WTC11 (cell line): ENCODE measurements at regions not wholly inside any gene's neighbourhood (a gene's known extent, or its start where the extent isn't known, plus 50 kb on each side); places are given as distances from the start of the nearest gene placed in this dataset.

Experiments used
- ATAC-seq: fragments of 200-7000 bp; cut with Tn5 transposase; 2 replicates; pipeline ENCODE4 v1.10.0; 2021; ENCODE audit warnings: mild to moderate bottlenecking, moderate library complexity
- CTCF ChIA-PET: fragments of 300-600 bp; sonication (Branson Sonifier 250); formaldehyde crosslinking; loops from one replicate; lab custom pipeline; 2021; ENCODE audit warnings: antibody characterized with exemption; lab: Charles Lee
- POLR2A ChIA-PET: fragments of 350-600 bp; sonication (Branson Sonifier 250); formaldehyde crosslinking; loops from one replicate; lab custom pipeline; 2021; ENCODE audit warnings: antibody characterized with exemption; lab: Charles Lee
- DNase-seq: peaks from one replicate; pipeline ENCODE4 v3.0.0; 2021; ENCODE audit warnings: low spot score
- H3K27ac Mint-ChIP-seq: 2 replicates; pipeline ENCODE4 v1.8.0; 2021; ENCODE audit warnings: mixed read lengths
- H3K27me3 Mint-ChIP-seq: 2 replicates; pipeline ENCODE4 v1.8.0; 2021; ENCODE audit warnings: low read depth, mild to moderate bottlenecking, moderate library complexity, mixed read lengths
- H3K36me3 Mint-ChIP-seq: 2 replicates; pipeline ENCODE4 v1.8.0; 2021; ENCODE audit warnings: mixed read lengths
- H3K4me1 Mint-ChIP-seq: 2 replicates; pipeline ENCODE4 v1.8.0; 2022; ENCODE audit warnings: mixed read lengths
- H3K4me3 Mint-ChIP-seq: 2 replicates; pipeline ENCODE4 v1.8.0; 2021; ENCODE audit warnings: mild to moderate bottlenecking, moderate library complexity, mixed read lengths
- H3K9me3 Mint-ChIP-seq: 2 replicates; pipeline ENCODE4 v1.8.0; 2021; ENCODE audit warnings: mixed read lengths
- ESRRA ChIP-seq: sonication (generic); formaldehyde crosslinking; IDR thresholded peaks from 2 replicates; pipeline ENCODE4 v1.8.1; 2022; ENCODE audit warnings: mild to moderate bottlenecking, missing genetic modification reagents, borderline replicate concordance
- FOXP1 ChIP-seq: sonication (generic); formaldehyde crosslinking; IDR thresholded peaks from 2 replicates; pipeline ENCODE4 v1.8.0; 2022; ENCODE audit warnings: missing genetic modification reagents, mild to moderate bottlenecking, moderate library complexity, borderline replicate concordance
- GABPB1 ChIP-seq: sonication (generic); formaldehyde crosslinking; IDR thresholded peaks from 2 replicates; pipeline ENCODE4 v1.8.1; 2023; ENCODE audit warnings: mild to moderate bottlenecking, missing genetic modification reagents
- IRF1 ChIP-seq: sonication (generic); formaldehyde crosslinking; IDR thresholded peaks from 2 replicates; pipeline ENCODE4 v1.8.0; 2023; ENCODE audit warnings: missing genetic modification reagents
- IRF2 ChIP-seq: sonication (generic); formaldehyde crosslinking; IDR thresholded peaks from 2 replicates; pipeline ENCODE4 v1.8.0; 2022; ENCODE audit warnings: low read depth, missing genetic modification reagents, borderline replicate concordance
- JUN ChIP-seq: sonication (generic); formaldehyde crosslinking; IDR thresholded peaks from 2 replicates; pipeline ENCODE4 v1.8.0; 2023; ENCODE audit warnings: mild to moderate bottlenecking, missing genetic modification reagents
- KAT7 ChIP-seq: sonication (generic); formaldehyde crosslinking; IDR thresholded peaks from 2 replicates; pipeline ENCODE4 v1.8.1; 2023; ENCODE audit warnings: missing genetic modification reagents, mild to moderate bottlenecking, borderline replicate concordance
- NFATC4 ChIP-seq: fragments of 250-450 bp; sonication (Bioruptor Pico); IDR thresholded peaks from 2 replicates; pipeline ENCODE4 v1.9.0; 2021; ENCODE audit warnings: mild to moderate bottlenecking
- PRRX2 ChIP-seq: fragments of 250-450 bp; sonication (Bioruptor Pico); IDR thresholded peaks from 2 replicates; pipeline ENCODE4 v1.8.0; 2021; ENCODE audit warnings: mild to moderate bottlenecking
- TEAD1 ChIP-seq: sonication (generic); formaldehyde crosslinking; IDR thresholded peaks from 2 replicates; pipeline ENCODE4 v1.8.0; 2022; ENCODE audit warnings: mild to moderate bottlenecking, missing genetic modification reagents
- ZNF121 ChIP-seq: sonication (generic); formaldehyde crosslinking; IDR thresholded peaks from 2 replicates; pipeline ENCODE4 v1.8.0; 2023; ENCODE audit warnings: missing genetic modification reagents
- ZNF138 ChIP-seq: sonication (generic); formaldehyde crosslinking; conservative IDR thresholded peaks from 2 replicates; pipeline ENCODE4 v1.8.1; 2022; ENCODE audit warnings: mild to moderate bottlenecking, moderate library complexity, missing genetic modification reagents
- ZNF232 ChIP-seq: sonication (generic); formaldehyde crosslinking; IDR thresholded peaks from 2 replicates; pipeline ENCODE4 v1.8.0; 2022; ENCODE audit warnings: mild to moderate bottlenecking, missing genetic modification reagents
- ZNF281 ChIP-seq: sonication (generic); formaldehyde crosslinking; IDR thresholded peaks from 2 replicates; pipeline ENCODE4 v1.8.0; 2023; ENCODE audit warnings: mild to moderate bottlenecking, missing genetic modification reagents
- ZNF396 ChIP-seq: fragments of 250-450 bp; sonication (Bioruptor Pico); IDR thresholded peaks from 2 replicates; pipeline ENCODE4 v1.8.0; 2021; ENCODE audit warnings: mild to moderate bottlenecking, moderate library complexity, borderline replicate concordance
- ZNF423 ChIP-seq: fragments of 250-450 bp; sonication (Bioruptor Pico); IDR thresholded peaks from 2 replicates; pipeline ENCODE4 v2.1.2; 2022; ENCODE audit warnings: mild to moderate bottlenecking, moderate library complexity
- ZNF532 ChIP-seq: fragments of 250-450 bp; sonication (Bioruptor Pico); IDR thresholded peaks from 2 replicates; pipeline ENCODE4 v1.9.0; 2021; ENCODE audit warnings: mild to moderate bottlenecking, borderline replicate concordance
- TF ChIP-seq, protein P1 (sequence below): sonication (generic); formaldehyde crosslinking; IDR thresholded peaks from 2 replicates; pipeline ENCODE4 v1.8.1; 2023; ENCODE audit warnings: mild to moderate bottlenecking, moderate library complexity, missing genetic modification reagents

DNA sequence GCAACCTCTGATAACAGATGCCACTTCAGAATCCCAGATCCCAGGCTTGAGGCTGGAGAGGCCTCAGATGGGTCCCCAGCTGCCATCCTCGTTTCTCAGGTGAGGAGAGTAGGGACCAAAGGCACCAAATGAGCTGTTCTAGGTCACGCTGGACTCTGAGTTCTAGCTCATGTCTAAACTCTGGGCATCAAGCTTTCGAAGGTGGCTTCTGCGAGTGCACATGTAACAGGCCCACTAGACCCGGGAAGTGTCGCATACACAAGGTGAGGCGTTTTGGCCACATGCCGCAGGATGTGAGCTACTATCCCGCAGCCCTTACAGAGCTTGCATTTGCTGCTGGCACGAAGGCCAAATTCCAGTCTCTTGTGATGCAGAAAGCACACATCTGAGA lies 355.1 kb upstream of the SHH start (continued):
- no peak for TF ChIP-seq KAT7 (CRISPR knock-in tag)
- no peak for TF ChIP-seq ZNF532 (CRISPR knock-in tag)
- no peak for TF ChIP-seq GABPB1

DNA sequence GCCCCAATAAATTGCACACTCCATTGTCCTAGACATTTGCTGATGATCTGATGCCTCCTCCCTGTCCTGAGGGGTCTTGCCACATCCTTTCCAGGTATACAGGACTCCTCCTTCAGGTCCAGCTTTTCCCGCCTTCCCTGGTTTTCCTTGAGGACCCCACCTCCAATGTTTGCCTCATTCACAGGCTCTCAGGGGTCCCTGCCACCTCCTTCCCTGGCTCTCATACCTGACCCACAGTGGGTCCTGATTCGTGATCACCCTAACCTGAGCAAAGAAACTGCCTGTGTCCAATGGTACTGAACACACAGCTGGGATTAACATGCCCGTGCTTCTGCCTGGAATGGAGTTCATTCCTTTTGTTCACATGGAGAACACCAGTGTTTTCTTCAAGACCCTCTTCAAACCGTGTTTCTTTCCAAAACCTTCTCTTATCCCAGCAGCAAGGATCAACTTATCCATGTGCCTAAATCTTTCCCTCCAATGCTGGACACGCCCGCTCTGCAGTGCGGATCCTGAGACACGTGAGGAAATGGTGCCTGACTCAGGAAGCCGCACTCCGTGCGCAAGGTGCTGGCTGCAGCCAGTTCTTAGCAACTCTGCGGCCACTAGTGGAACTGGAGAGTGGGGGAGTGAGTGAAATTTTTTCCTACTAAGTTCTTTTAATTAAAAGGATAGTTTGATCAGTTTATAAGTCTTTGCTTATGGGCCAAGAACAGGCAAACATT lies 354.6 kb upstream of the SHH start:
- Mint-ChIP-seq H3K27me3 (peaks cover 10% of the 10 kb centered on the region), H3K27ac (no peak overlapping the region), H3K4me1 (no peaks in the 10 kb centered on the region), H3K36me3 (peaks cover 14% of the 10 kb centered on the region)
- no peak for ATAC-seq
- ChIA-PET POLR2A (no interaction called here), CTCF (no interaction called here)
- TF ChIP-seq ZNF396 (CRISPR knock-in tag): no peak
- TF ChIP-seq ESRRA (CRISPR knock-in tag): no peak
- no peak for TF ChIP-seq ZNF281
- TF ChIP-seq ZNF423: no peak
- no peak for TF ChIP-seq FOXP1
- no peak for TF ChIP-seq JUN (CRISPR knock-in tag)
- TF ChIP-seq, protein P1, sequence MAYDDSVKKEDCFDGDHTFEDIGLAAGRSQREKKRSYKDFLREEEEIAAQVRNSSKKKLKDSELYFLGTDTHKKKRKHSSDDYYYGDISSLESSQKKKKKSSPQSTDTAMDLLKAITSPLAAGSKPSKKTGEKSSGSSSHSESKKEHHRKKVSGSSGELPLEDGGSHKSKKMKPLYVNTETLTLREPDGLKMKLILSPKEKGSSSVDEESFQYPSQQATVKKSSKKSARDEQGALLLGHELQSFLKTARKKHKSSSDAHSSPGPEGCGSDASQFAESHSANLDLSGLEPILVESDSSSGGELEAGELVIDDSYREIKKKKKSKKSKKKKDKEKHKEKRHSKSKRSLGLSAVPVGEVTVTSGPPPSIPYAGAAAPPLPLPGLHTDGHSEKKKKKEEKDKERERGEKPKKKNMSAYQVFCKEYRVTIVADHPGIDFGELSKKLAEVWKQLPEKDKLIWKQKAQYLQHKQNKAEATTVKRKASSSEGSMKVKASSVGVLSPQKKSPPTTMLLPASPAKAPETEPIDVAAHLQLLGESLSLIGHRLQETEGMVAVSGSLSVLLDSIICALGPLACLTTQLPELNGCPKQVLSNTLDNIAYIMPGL (CRISPR knock-in tag): no peak
- TF ChIP-seq ZNF138 (CRISPR knock-in tag): no peak
- TF ChIP-seq PRRX2: no peak
- no peak for TF ChIP-seq NFATC4 (CRISPR knock-in tag)
- TF ChIP-seq ZNF121 (CRISPR knock-in tag): no peak
- no peak for TF ChIP-seq IRF2 (CRISPR knock-in tag)
- TF ChIP-seq ZNF232: no peak
- no peak for TF ChIP-seq TEAD1
- no peak for TF ChIP-seq IRF1 (CRISPR knock-in tag)
- TF ChIP-seq, all 79 proteins: peak for 0
- DNase-seq: no peak
- Mint-ChIP-seq H3K9me3 (peaks cover 48% of the 10 kb centered on the region), H3K4me3 (no peak overlapping the region)
